GM12878 (cell line): ENCODE measurements at regions not wholly inside any gene's neighbourhood (a gene's known extent, or its start where the extent isn't known, plus 50 kb on each side); places are given as distances from the start of the nearest gene placed in this dataset.

Experiments used
- ATAC-seq: fragments of 200-7000 bp; cut with Tn5 transposase; 3 replicates; pipeline ENCODE4 v1.9.1; 2020; ENCODE audit warnings: mild to moderate bottlenecking, moderate library complexity
- BruUV-seq: library from RNA; stranded (reverse); fragments of 400-500 nt; replicated peaks from 2 replicates; lab custom pipeline; 2021; lab: Mats Ljungman, UMichigan
- CTCF ChIA-PET: fragments of 300-600 bp; sonication (Branson Sonifier 250); formaldehyde crosslinking; extraction: SDS; loops from one replicate; lab custom pipeline; 2021; ENCODE audit warnings: inconsistent platforms; lab: Yijun Ruan, JAX
- POLR2A ChIA-PET: fragments of 350-600 bp; formaldehyde crosslinking; extraction: SDS; loops from one replicate; lab custom pipeline; 2021; ENCODE audit warnings: inconsistent platforms; lab: Charles Lee
- RAD21 ChIA-PET: fragments of 300-600 bp; sonication (Branson Sonifier 250); formaldehyde crosslinking; loops from one replicate; lab custom pipeline; 2023; ENCODE audit warnings: antibody characterized with exemption; ENCODE audit not compliant: unreplicated experiment; lab: Charles Lee
- SMC1A ChIA-PET: fragments of 300-600 bp; sonication (Branson Sonifier 250); formaldehyde crosslinking; loops from one replicate; lab custom pipeline; 2023; ENCODE audit not compliant: unreplicated experiment, uncharacterized antibody; lab: Charles Lee
- DNase-seq: peaks from one replicate; pipeline ENCODE4 v3.0.0-alpha.2; 2011; ENCODE audit warnings: low read depth, low spot score
- FAIRE-seq: peaks from 3 replicates; lab custom pipeline; 2011; peaks lifted over from hg19 to GRCh38; lab: Jason Lieb, UNC
- H2AFZ ChIP-seq: 2 replicates; pipeline ENCODE4 v1.6.0; 2011; ENCODE audit warnings: low read depth, low read length, control low read depth; ENCODE audit not compliant: control insufficient read depth
- H3K27ac ChIP-seq: 2 replicates; pipeline ENCODE4 v1.5.1; 2011; ENCODE audit warnings: control low read depth; ENCODE audit not compliant: control insufficient read depth, insufficient read depth
- H3K27me3 ChIP-seq, 2 experiments: replicated peaks in 1 of 2; 2 replicates each; pipeline versions ENCODE4 v1.6.0 to v1.6.1; 2011; ENCODE audit warnings: low read length in 1 of 2; ENCODE audit not compliant: control insufficient read depth in 2 of 2, insufficient read depth in 2 of 2
- H3K36me3 ChIP-seq, 2 experiments: 2 replicates each; pipeline ENCODE4 v1.5.1; 2011; ENCODE audit warnings: low read length in 1 of 2; ENCODE audit not compliant: control insufficient read depth in 2 of 2, insufficient read depth in 2 of 2
- H3K4me1 ChIP-seq: 2 replicates; pipeline ENCODE4 v1.6.1; 2011; ENCODE audit warnings: mild to moderate bottlenecking, low read length, moderate library complexity, mixed read lengths; ENCODE audit not compliant: control insufficient read depth, insufficient read depth
- H3K4me2 ChIP-seq: 2 replicates; pipeline ENCODE4 v1.6.0; 2011; ENCODE audit warnings: control low read depth; ENCODE audit not compliant: control insufficient read depth, insufficient read depth
- H3K4me3 ChIP-seq: fragments of 200-600 bp; sonication (generic); 2 replicates; pipeline ENCODE4 v1.5.1; 2016
- H3K79me2 ChIP-seq: 2 replicates; pipeline ENCODE4 v1.6.0; 2011; ENCODE audit warnings: low read length; ENCODE audit not compliant: control insufficient read depth, insufficient read depth
- H3K9ac ChIP-seq: 2 replicates; pipeline ENCODE4 v1.8.0; 2011; ENCODE audit warnings: low read length, control low read depth, mixed read lengths; ENCODE audit not compliant: control insufficient read depth, insufficient read depth
- H3K9me3 ChIP-seq: replicated peaks from 3 replicates; pipeline ENCODE4 v1.5.1; 2011; ENCODE audit warnings: mild to moderate bottlenecking, low read length; ENCODE audit not compliant: control insufficient read depth, insufficient read depth
- H4K20me1 ChIP-seq: 2 replicates; pipeline ENCODE4 v1.6.0; 2011; ENCODE audit not compliant: control insufficient read depth, insufficient read depth
- BHLHE40 ChIP-seq, 2 experiments: fragments of 450-650 bp in 1 of 2; IDR thresholded peaks; 2 replicates each; pipeline ENCODE4 v1.6.1; 2011 to 2017; ENCODE audit warnings: low read depth in 2 of 2, borderline replicate concordance in 1 of 2, improper control_type of control experiment in 1 of 2, low read length in 1 of 2, mild to moderate bottlenecking in 1 of 2
- BRCA1 ChIP-seq: IDR thresholded peaks from 2 replicates; pipeline ENCODE4 v1.6.1; 2011; ENCODE audit warnings: low read depth, low read length, improper control_type of control experiment
- CREB1 ChIP-seq: IDR thresholded peaks from 2 replicates; pipeline ENCODE4 v1.6.1; 2012; ENCODE audit warnings: low read depth, mild to moderate bottlenecking, inconsistent platforms
- EGR1 ChIP-seq, 2 experiments: IDR thresholded peaks; 1 replicate in 1 of 2; 2 replicates in 1 of 2; pipeline ENCODE4 v1.6.1; 2011 to 2012; ENCODE audit warnings: low read depth in 2 of 2, low read length in 2 of 2, borderline replicate concordance in 1 of 2, mild to moderate bottlenecking in 1 of 2, moderate library complexity in 1 of 2
- FOS ChIP-seq: IDR thresholded peaks from 3 replicates; pipeline ENCODE4 v1.6.1; 2011; ENCODE audit warnings: borderline replicate concordance; ENCODE audit not compliant: insufficient read length; ENCODE audit errors: extremely low read depth
- GATAD2B ChIP-seq: fragments of 450-650 bp; conservative IDR thresholded peaks from 2 replicates; pipeline ENCODE4 v1.6.1; 2017; ENCODE audit warnings: low read depth, mild to moderate bottlenecking, moderate library complexity
- IKZF2 ChIP-seq, 2 experiments: fragments of 450-650 bp; IDR thresholded peaks; 2 replicates each; pipeline ENCODE4 v1.6.1; 2017; ENCODE audit warnings: mild to moderate bottlenecking in 2 of 2, moderate library complexity in 2 of 2
- JUND ChIP-seq: IDR thresholded peaks from 2 replicates; pipeline ENCODE4 v1.6.1; 2012; ENCODE audit warnings: low read depth, mild to moderate bottlenecking, low read length, improper control_type of control experiment, moderate library complexity
- NR2C2 ChIP-seq: IDR thresholded peaks from 2 replicates; pipeline ENCODE4 v1.6.1; 2011; ENCODE audit warnings: borderline replicate concordance, low read depth; ENCODE audit not compliant: control insufficient read depth, insufficient read length
- POLR2A ChIP-seq: IDR thresholded peaks from 2 replicates; pipeline ENCODE4 v1.6.1; 2011; ENCODE audit warnings: low read depth, mild to moderate bottlenecking, low read length
- RB1 ChIP-seq: fragments of 450-650 bp; formaldehyde crosslinking; IDR thresholded peaks from 2 replicates; pipeline ENCODE4 v1.6.1; 2017; ENCODE audit warnings: mild to moderate bottlenecking, borderline replicate concordance
- SMARCA5 ChIP-seq: fragments of 450-650 bp; IDR thresholded peaks from 2 replicates; pipeline ENCODE4 v1.6.1; 2017; ENCODE audit warnings: mild to moderate bottlenecking
- SMC3 ChIP-seq: IDR thresholded peaks from 2 replicates; pipeline ENCODE4 v1.6.1; 2011; ENCODE audit warnings: low read length, improper control_type of control experiment, borderline replicate concordance
- STAT3 ChIP-seq: IDR thresholded peaks from 2 replicates; pipeline ENCODE4 v1.6.1; 2011; ENCODE audit warnings: low read depth, low read length, improper control_type of control experiment
- TARDBP ChIP-seq: IDR thresholded peaks from 2 replicates; pipeline ENCODE4 v1.6.1; 2016; ENCODE audit warnings: borderline replicate concordance
- TCF3 ChIP-seq: IDR thresholded peaks from 2 replicates; pipeline ENCODE4 v1.6.1; 2012; ENCODE audit warnings: low read depth, mild to moderate bottlenecking, low read length, borderline replicate concordance; ENCODE audit not compliant: insufficient read depth
- ZNF622 ChIP-seq: fragments of 450-650 bp; IDR thresholded peaks from 2 replicates; pipeline ENCODE4 v1.6.1; 2017; ENCODE audit warnings: mild to moderate bottlenecking, inconsistent platforms
- WGBS: methylation state at CpG from one replicate; pipeline ENCODE4 v1.1.6; 2016; ENCODE audit warnings: low lambda C conversion rate; ENCODE audit not compliant: insufficient replicate concordance, insufficient coverage; ENCODE audit errors: missing lambda C conversion rate; 5-methylcytosine and 5-hydroxymethylcytosine counted together
- in situ Hi-C: fragments of 300-500 bp; cut with MboI; formaldehyde crosslinking; loops from 9 replicates; pipeline ENCODE4 v1.14.3; 2018; ENCODE audit warnings: mixed read lengths
- intact Hi-C: fragments of 100-400 bp; cut with micrococcal nuclease; formaldehyde crosslinking; loops from one replicate; pipeline ENCODE4 v1.14.2; 2022; ENCODE audit not compliant: unreplicated experiment

DNA sequence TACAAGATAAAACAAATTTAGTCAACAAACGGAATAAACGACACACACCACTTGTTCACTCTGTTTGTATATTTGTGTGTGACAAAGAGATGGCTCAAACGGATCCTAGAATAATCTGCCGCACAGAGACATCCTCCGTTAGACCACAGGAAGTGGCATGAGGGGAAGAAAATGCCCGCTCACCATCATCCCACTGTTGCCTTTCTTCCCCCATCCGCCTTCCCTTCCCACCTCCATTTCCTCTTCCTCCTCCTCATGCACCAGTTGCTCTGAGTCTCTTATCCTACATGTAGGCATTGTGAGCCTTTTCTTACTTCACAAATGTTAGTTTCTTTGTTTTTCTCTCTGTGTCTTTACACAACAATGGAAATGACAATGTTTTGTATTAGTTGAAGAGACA is 228.5 kb upstream of the SMIM21 start:
- ChIA-PET RAD21 (no interaction called here), CTCF (no interaction called here), SMC1A (no interaction called here), POLR2A (interaction anchor here (0.6 kb wide), 1 partner anchor 31 kb away, joined by 5 read pairs; no protein-coding TSS in a partner anchor)
- no TSS peak for BruUV-seq
- H4K20me1 ChIP-seq: no peaks in the 10 kb centered on the region
- no peaks in the 10 kb centered on the region for H3K27me3 ChIP-seq
- no peaks in the 10 kb centered on the region for H3K4me1 ChIP-seq
- DNase-seq: no peak
- in situ Hi-C loops (no loop called here), intact Hi-C loops (no loop called here)
- H3K4me3 ChIP-seq: no peak overlapping the region
- no peaks in the 10 kb centered on the region for H3K79me2 ChIP-seq
- no peak for ATAC-seq
- TF ChIP-seq IKZF2 (IDR thresholded peaks at IDR 0.05) (no peak), NR2C2 (no peak), POLR2A (no peak), FOS (no peak), TARDBP (no peak), GATAD2B (no peak), CREB1 (no peak), SMC3 (no peak), ZNF622 (no peak), RB1 (no peak), TCF3 (no peak), BHLHE40 (IDR thresholded peaks at IDR 0.05; ENCODE audit: borderline replicate concordance in 1 of 2, low read depth in 2 of 2, low read length in 1 of 2) (no peak), JUND (no peak), SMARCA5 (no peak), BRCA1 (no peak), EGR1 (IDR thresholded peaks at IDR 0.05; ENCODE audit: borderline replicate concordance in 1 of 2, low read depth in 2 of 2, low read length in 2 of 2) (no peak), STAT3 (no peak)
- 60% methylated on average over 7 of the region's 7 CpGs for WGBS
- H3K27ac ChIP-seq: no peak overlapping the region
- no peak overlapping the region for H3K4me2 ChIP-seq
- no peaks in the 10 kb centered on the region for H3K36me3 ChIP-seq
- H3K9ac ChIP-seq: no peak overlapping the region
- FAIRE-seq: no peak
- no peak overlapping the region for H2AFZ ChIP-seq
- no peaks in the 10 kb centered on the region for H3K9me3 ChIP-seq
